Stimulated activated CD4-positive, alpha-beta T cell treated with anti-CD3 and anti-CD28 coated beads, Interleukin-1b, Interleukin-23, amount 100 ng/mL, for 48 hours (primary cell): ENCODE measurements at regions not wholly inside any gene's neighbourhood (a gene's known extent, or its start where the extent isn't known, plus 50 kb on each side); places are given as distances from the start of the nearest gene placed in this dataset.
A peak's percentile ranks its signal among the peaks of the same experiment; 100 is the strongest.
"Not testable (repeated sequence)": the region's sequence is repeated elsewhere in the genome, so short reads cannot be mapped to it uniquely, and the experiment has no call there.

Experiments used
- DNase-seq: peaks from one replicate; pipeline ENCODE4 v3.0.0-alpha.2; 2020

- DNase-seq = no peak
Observed at GRCh38 chr17:14452856-14453255, 152.0 kb downstream of the HS3ST3B1 start.

- DNase-seq = no peak
Observed at GRCh38 chr17:14451729-14452191, 150.9 kb downstream of the HS3ST3B1 start.

- no peak for DNase-seq
Observed at GRCh38 chr17:14448818-14449217, 147.9 kb downstream of the HS3ST3B1 start.

- no peak for DNase-seq
Observed at GRCh38 chr17:14446825-14447224, 145.9 kb downstream of the HS3ST3B1 start.

- DNase-seq = no peak
Observed at GRCh38 chr17:14444915-14445314, 144.0 kb downstream of the HS3ST3B1 start.

- DNase-seq = no peak
Observed at GRCh38 chr17:14442798-14443528, 142.1 kb downstream of the HS3ST3B1 start.

- DNase-seq = no peak
Observed at GRCh38 chr17:14437176-14437575, 136.3 kb downstream of the HS3ST3B1 start.

GRCh38 chr17:14436266-14436665, 135.4 kb downstream of the HS3ST3B1 start:
- DNase-seq = no peak

GRCh38 chr17:14434506-14434905, 133.6 kb downstream of the HS3ST3B1 start:
- DNase-seq = no peak

GRCh38 chr17:14432079-14432478, 131.2 kb downstream of the HS3ST3B1 start:
- DNase-seq = no peak

- DNase-seq = no peak
Observed at GRCh38 chr17:14429084-14429483, 128.2 kb downstream of the HS3ST3B1 start.

- peak; percentile 4 for DNase-seq
Observed at GRCh38 chr17:14428648-14429029, 127.8 kb downstream of the HS3ST3B1 start.

- DNase-seq = peak; percentile 42
Observed at GRCh38 chr17:14427900-14428647, 127.2 kb downstream of the HS3ST3B1 start.

GRCh38 chr17:14423156-14423555, 122.3 kb downstream of the HS3ST3B1 start:
- not testable (repeated sequence) for DNase-seq

GRCh38 chr17:14417336-14417735, 116.5 kb downstream of the HS3ST3B1 start:
- no peak for DNase-seq

GRCh38 chr17:14409292-14409691, 108.4 kb downstream of the HS3ST3B1 start:
- DNase-seq = no peak

GRCh38 chr17:14407541-14407940, 106.7 kb downstream of the HS3ST3B1 start:
- no peak for DNase-seq

- no peak for DNase-seq
Observed at GRCh38 chr17:14405189-14405588, 104.3 kb downstream of the HS3ST3B1 start.
